NT2/D1 (cell line): ENCODE measurements at regions not wholly inside any gene's neighbourhood (a gene's known extent, or its start where the extent isn't known, plus 50 kb on each side); places are given as distances from the start of the nearest gene placed in this dataset.
A peak's percentile ranks its signal among the peaks of the same experiment; 100 is the strongest.

Source experiments
- DNase-seq: peaks from one replicate; pipeline ENCODE4 v3.0.0-alpha.2; 2011; ENCODE audit warnings: low read depth, low spot score
- H3K27me3 ChIP-seq: 2 replicates; pipeline ENCODE4 v1.6.0; 2011; ENCODE audit warnings: mild to moderate bottlenecking; ENCODE audit not compliant: insufficient read length, insufficient read depth
- H3K36me3 ChIP-seq: 2 replicates; pipeline ENCODE4 v1.6.1; 2011; ENCODE audit warnings: mild to moderate bottlenecking, low read length, mixed read lengths; ENCODE audit not compliant: insufficient read depth, insufficient read length
- H3K4me1 ChIP-seq: 2 replicates; pipeline ENCODE4 v1.5.1; 2011; ENCODE audit not compliant: insufficient read depth, insufficient read length
- H3K4me3 ChIP-seq: 2 replicates; pipeline ENCODE4 v1.5.1; 2011; ENCODE audit warnings: low read depth; ENCODE audit not compliant: insufficient read length
- H3K9ac ChIP-seq: 2 replicates; pipeline ENCODE4 v1.6.0; 2011; ENCODE audit warnings: low read depth; ENCODE audit not compliant: insufficient read length
- H3K9me3 ChIP-seq: 2 replicates; pipeline ENCODE4 v1.5.1; 2011; ENCODE audit warnings: mild to moderate bottlenecking, low read length; ENCODE audit not compliant: insufficient read depth
- SUZ12 ChIP-seq: IDR thresholded peaks from 2 replicates; pipeline ENCODE4 v1.6.1; 2011; ENCODE audit not compliant: insufficient read length, insufficient read depth; ENCODE audit errors: extremely low read depth
- YY1 ChIP-seq: IDR thresholded peaks from 2 replicates; pipeline ENCODE4 v1.6.1; 2011; ENCODE audit not compliant: insufficient read length, insufficient read depth
- ZNF274 ChIP-seq: IDR thresholded peaks from 2 replicates; pipeline ENCODE4 v1.6.1; 2011; ENCODE audit warnings: mild to moderate bottlenecking, low read depth, low read length

DNA sequence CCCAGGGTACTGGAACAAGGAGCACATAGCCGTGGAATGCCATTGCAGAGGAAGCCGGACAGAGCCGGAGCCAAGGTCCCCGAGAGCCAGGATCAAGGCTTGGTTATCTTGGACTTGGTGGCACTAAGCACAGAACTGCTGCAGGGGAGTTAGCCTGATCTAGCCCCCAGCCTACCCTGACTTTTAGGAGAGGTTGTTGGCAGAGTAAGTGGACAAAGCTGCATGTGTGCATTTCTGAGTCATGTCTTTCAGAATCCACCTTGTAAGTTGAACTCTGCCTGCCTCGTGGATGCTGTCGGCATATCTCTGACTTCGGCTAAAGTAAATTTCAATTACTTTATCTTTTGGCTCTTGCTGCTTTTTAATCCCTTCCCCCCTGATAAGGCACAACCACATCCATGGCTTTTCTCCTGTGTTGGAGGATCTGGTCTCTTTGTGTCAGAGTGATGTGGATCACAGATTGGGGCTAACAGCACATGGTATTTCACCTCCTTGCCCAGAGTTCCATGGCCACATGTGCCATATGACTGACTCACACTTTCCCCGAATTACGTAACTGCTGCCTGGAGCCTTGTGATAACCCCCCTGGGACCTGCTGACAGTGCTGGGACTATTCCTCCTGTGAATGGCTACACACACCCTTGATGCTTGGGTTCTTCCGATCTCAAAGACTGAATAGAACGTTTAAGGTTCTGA lies 240.3 kb downstream of the EMP1 start:
- H3K4me1 ChIP-seq: peaks cover 13% of the 10 kb centered on the region
- no peak for TF ChIP-seq YY1
- no peak for TF ChIP-seq ZNF274
- no peak for TF ChIP-seq SUZ12
- no peak overlapping the region for H3K4me3 ChIP-seq
- H3K9ac ChIP-seq: no peak overlapping the region
- no peaks in the 10 kb centered on the region for H3K36me3 ChIP-seq
- no peak for DNase-seq
- H3K27me3 ChIP-seq: no peaks in the 10 kb centered on the region
- H3K9me3 ChIP-seq: peaks cover 32% of the 10 kb centered on the region

- Histone ChIP-seq H3K9me3 (peaks cover 32% of the 10 kb centered on the region), H3K4me3 (no peak overlapping the region), H3K4me1 (peaks cover 13% of the 10 kb centered on the region), H3K27me3 (no peaks in the 10 kb centered on the region), H3K9ac (no peak overlapping the region), H3K36me3 (no peaks in the 10 kb centered on the region)
- peak; percentile 48 for DNase-seq
- no peak for TF ChIP-seq YY1
- TF ChIP-seq ZNF274: no peak
- no peak for TF ChIP-seq SUZ12
Measured at GRCh38 chr12:13436182-13436581, 239.7 kb downstream of the EMP1 start.

DNA sequence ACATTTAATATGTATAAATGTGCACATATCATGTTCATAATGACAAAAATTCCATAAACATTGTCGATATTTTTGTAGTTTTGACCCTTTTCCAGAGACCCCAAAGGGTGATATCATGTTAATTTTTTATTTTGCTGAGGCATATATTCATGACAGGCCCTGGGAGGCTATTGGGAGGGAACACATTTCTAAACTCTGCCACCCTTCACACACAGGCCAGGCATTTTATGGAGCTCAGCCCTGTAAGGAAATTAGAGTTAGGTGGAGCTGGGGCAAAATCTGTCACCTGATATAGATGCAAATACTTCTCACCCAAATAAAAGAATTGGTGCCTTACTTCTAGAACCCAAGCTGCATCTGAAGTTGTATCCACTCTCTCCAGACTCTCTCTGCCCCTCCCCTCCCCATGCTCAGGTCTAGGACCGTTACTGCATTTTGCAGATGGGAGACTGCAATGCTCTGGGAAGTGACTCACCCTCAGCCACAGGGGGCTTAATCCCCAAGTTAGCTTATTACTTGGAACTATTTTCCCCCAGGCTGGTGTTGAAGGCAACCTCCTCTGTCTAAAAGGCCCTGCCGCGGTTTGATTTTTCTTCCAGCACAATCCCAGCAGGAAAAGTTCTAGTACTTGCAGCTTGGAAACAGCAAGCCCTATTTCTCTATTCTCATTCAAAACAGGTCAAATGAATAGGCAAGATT lies 238.9 kb downstream of the EMP1 start:
- TF ChIP-seq SUZ12 (no peak), ZNF274 (no peak)
- Histone ChIP-seq H3K9me3 (peaks cover 32% of the 10 kb centered on the region), H3K4me3 (no peak overlapping the region), H3K9ac (no peak overlapping the region), H3K4me1 (peaks cover 13% of the 10 kb centered on the region), H3K36me3 (no peaks in the 10 kb centered on the region), H3K27me3 (no peaks in the 10 kb centered on the region)
- DNase-seq: peak; percentile 99

GRCh38 chr12:13433768-13434167 lies 237.2 kb downstream of the EMP1 start:
- H3K9me3 ChIP-seq: peaks cover 28% of the 10 kb centered on the region
- no peaks in the 10 kb centered on the region for H3K36me3 ChIP-seq
- no peaks in the 10 kb centered on the region for H3K27me3 ChIP-seq
- H3K4me3 ChIP-seq: no peak overlapping the region
- DNase-seq: no peak
- TF ChIP-seq SUZ12: no peak
- no peak for TF ChIP-seq ZNF274
- H3K4me1 ChIP-seq: peaks cover 13% of the 10 kb centered on the region
- H3K9ac ChIP-seq: no peak overlapping the region

GRCh38 chr12:13431041-13431440 lies 234.5 kb downstream of the EMP1 start:
- no peak overlapping the region for H3K4me3 ChIP-seq
- H3K4me1 ChIP-seq: peaks cover 2% of the 10 kb centered on the region
- H3K9me3 ChIP-seq: peaks cover 17% of the 10 kb centered on the region
- TF ChIP-seq ZNF274 (no peak), SUZ12 (no peak), YY1 (no peak)
- H3K9ac ChIP-seq: no peak overlapping the region
- DNase-seq: no peak
- H3K36me3 ChIP-seq: no peaks in the 10 kb centered on the region
- no peaks in the 10 kb centered on the region for H3K27me3 ChIP-seq

- Histone ChIP-seq H3K9ac (no peak overlapping the region), H3K9me3 (peaks cover 17% of the 10 kb centered on the region), H3K36me3 (no peaks in the 10 kb centered on the region), H3K27me3 (no peaks in the 10 kb centered on the region), H3K4me3 (no peak overlapping the region), H3K4me1 (no peaks in the 10 kb centered on the region)
- TF ChIP-seq ZNF274 (no peak), YY1 (no peak), SUZ12 (no peak)
- DNase-seq: no peak
Measured at GRCh38 chr12:13428538-13429265, 232.2 kb downstream of the EMP1 start.

- H3K27me3 ChIP-seq: no peaks in the 10 kb centered on the region
Measured at GRCh38 chr12:13425766-13426165, 229.2 kb downstream of the EMP1 start.

More at GRCh38 chr12:13425766-13426165, 229.2 kb downstream of the EMP1 start:
- H3K36me3 ChIP-seq: no peaks in the 10 kb centered on the region
- H3K4me3 ChIP-seq: no peak overlapping the region
- no peak for TF ChIP-seq SUZ12
- TF ChIP-seq ZNF274: no peak
- no peak for TF ChIP-seq YY1
- DNase-seq: no peak
- H3K4me1 ChIP-seq: no peaks in the 10 kb centered on the region
- H3K9me3 ChIP-seq: peaks cover 17% of the 10 kb centered on the region
- H3K9ac ChIP-seq: no peak overlapping the region
